H9 (cell line): ENCODE measurements at regions not wholly inside any gene's neighbourhood (a gene's known extent, or its start where the extent isn't known, plus 50 kb on each side); places are given as distances from the start of the nearest gene placed in this dataset.

ENCODE experiments used
- DNase-seq: peaks from one replicate; pipeline ENCODE4 v3.0.0-alpha.2; 2017
- H2AFZ ChIP-seq: one replicate; pipeline ENCODE4 v1.6.1; 2013; ENCODE audit warnings: mild to moderate bottlenecking, low read length, control low read depth, moderate library complexity
- H2AK5ac ChIP-seq: 2 replicates; pipeline ENCODE4 v1.6.1; 2013; ENCODE audit warnings: low read length, control low read depth, mixed read lengths; ENCODE audit not compliant: insufficient read length
- H2BK120ac ChIP-seq: one replicate; pipeline ENCODE4 v1.6.1; 2013; ENCODE audit warnings: low read depth, mild to moderate bottlenecking, low read length, control low read depth, inconsistent platforms; ENCODE audit not compliant: poor library complexity, severe bottlenecking
- H2BK12ac ChIP-seq: 2 replicates; pipeline ENCODE4 v1.6.1; 2013; ENCODE audit warnings: low read length, control low read depth, mixed read lengths, low read depth; ENCODE audit not compliant: insufficient read length
- H2BK15ac ChIP-seq: 2 replicates; pipeline ENCODE4 v1.6.1; 2013; ENCODE audit warnings: low read depth, low read length, control low read depth
- H2BK20ac ChIP-seq: one replicate; pipeline ENCODE4 v1.6.1; 2013; ENCODE audit warnings: low read depth, mild to moderate bottlenecking, low read length, control low read depth, inconsistent platforms; ENCODE audit not compliant: poor library complexity, severe bottlenecking
- H2BK5ac ChIP-seq: 2 replicates; pipeline ENCODE4 v1.6.1; 2013; ENCODE audit warnings: low read length, control low read depth, mixed read lengths; ENCODE audit not compliant: insufficient read length
- H3K14ac ChIP-seq: 2 replicates; pipeline ENCODE4 v1.6.1; 2013; ENCODE audit warnings: low read length, control low read depth; ENCODE audit not compliant: insufficient read depth
- H3K18ac ChIP-seq: 2 replicates; pipeline ENCODE4 v1.6.1; 2013; ENCODE audit warnings: low read depth, mild to moderate bottlenecking, mixed read lengths, low read length, control low read depth; ENCODE audit not compliant: insufficient read length
- H3K23ac ChIP-seq: 2 replicates; pipeline ENCODE4 v1.6.1; 2013; ENCODE audit warnings: low read length, control low read depth, mixed read lengths, low read depth; ENCODE audit not compliant: insufficient read length
- H3K23me2 ChIP-seq: 2 replicates; pipeline ENCODE4 v1.6.1; 2013; ENCODE audit warnings: low read depth, mild to moderate bottlenecking, mixed read lengths, low read length, control low read depth; ENCODE audit not compliant: insufficient read length, poor library complexity, severe bottlenecking
- H3K27ac ChIP-seq: 2 replicates; pipeline ENCODE4 v1.5.1; 2013; ENCODE audit warnings: low read length, control low read depth, mixed read lengths, low read depth; ENCODE audit not compliant: insufficient read length
- H3K27me3 ChIP-seq: 2 replicates; pipeline ENCODE4 v1.6.1; 2013; ENCODE audit warnings: low read length, control low read depth, inconsistent platforms; ENCODE audit not compliant: insufficient read depth
- H3K4ac ChIP-seq: 2 replicates; pipeline ENCODE4 v1.6.1; 2013; ENCODE audit warnings: low read depth, mild to moderate bottlenecking, control low read depth, inconsistent platforms, low read length, moderate library complexity
- H3K4me1 ChIP-seq: 2 replicates; pipeline ENCODE4 v1.6.1; 2013; ENCODE audit warnings: low read length, control low read depth, inconsistent platforms; ENCODE audit not compliant: insufficient read depth
- H3K4me2 ChIP-seq: 2 replicates; pipeline ENCODE4 v1.6.1; 2013; ENCODE audit warnings: low read length, control low read depth, mixed read lengths; ENCODE audit not compliant: insufficient read length, insufficient read depth
- H3K56ac ChIP-seq: 2 replicates; pipeline ENCODE4 v1.6.1; 2013; ENCODE audit warnings: low read depth, mild to moderate bottlenecking, mixed read lengths, low read length, control low read depth; ENCODE audit not compliant: insufficient read length
- H3K79me1 ChIP-seq: 2 replicates; pipeline ENCODE4 v1.6.1; 2013; ENCODE audit warnings: low read depth, mild to moderate bottlenecking, moderate library complexity, low read length, control low read depth, inconsistent platforms; ENCODE audit not compliant: insufficient read depth, poor library complexity, severe bottlenecking
- H3K79me2 ChIP-seq: 2 replicates; pipeline ENCODE4 v1.6.1; 2013; ENCODE audit warnings: low read length, control low read depth, inconsistent platforms; ENCODE audit not compliant: insufficient read depth
- H3K9ac ChIP-seq: 2 replicates; pipeline ENCODE4 v1.6.1; 2013; ENCODE audit warnings: low read length, control low read depth, mixed read lengths; ENCODE audit not compliant: insufficient read length; ENCODE audit errors: extremely low read depth
- H3K9me3 ChIP-seq: one replicate; pipeline ENCODE4 v1.6.1; 2013; ENCODE audit warnings: low read depth, low read length, inconsistent platforms; ENCODE audit not compliant: control insufficient read depth
- H3T11ph ChIP-seq: one replicate; pipeline ENCODE4 v1.6.1; 2013; ENCODE audit warnings: mild to moderate bottlenecking, low read length, control low read depth, inconsistent platforms
- H4K20me1 ChIP-seq: one replicate; pipeline ENCODE4 v1.6.1; 2013; ENCODE audit not compliant: control insufficient read depth, insufficient read length, insufficient read depth
- H4K5ac ChIP-seq: 2 replicates; pipeline ENCODE4 v1.6.1; 2013; ENCODE audit warnings: low read depth, mild to moderate bottlenecking, mixed read lengths, low read length, control low read depth; ENCODE audit not compliant: insufficient read length
- H4K8ac ChIP-seq: replicated peaks from 2 replicates; pipeline ENCODE4 v1.6.1; 2013; ENCODE audit warnings: low read length, control low read depth, mixed read lengths, low read depth; ENCODE audit not compliant: insufficient read length
- H4K91ac ChIP-seq: 2 replicates; pipeline ENCODE4 v1.6.1; 2013; ENCODE audit warnings: low read depth, mild to moderate bottlenecking, moderate library complexity, mixed read lengths, low read length, control low read depth; ENCODE audit not compliant: insufficient read length
- H3K27ac Mint-ChIP-seq, 3 experiments: 2 replicates in 2 of 3; 3 replicates in 1 of 3; pipeline ENCODE4 v1.8.0; 2020 to 2021; ENCODE audit warnings: mixed read lengths in 3 of 3, mild to moderate bottlenecking in 1 of 3, moderate library complexity in 1 of 3
- H3K27me3 Mint-ChIP-seq: 2 replicates; pipeline ENCODE4 v1.8.0; 2021; ENCODE audit warnings: low read depth, mild to moderate bottlenecking, moderate library complexity, mixed read lengths
- H3K36me3 Mint-ChIP-seq, 3 experiments: 2 replicates in 2 of 3; 3 replicates in 1 of 3; pipeline ENCODE4 v1.8.0; 2020 to 2021; ENCODE audit warnings: low read depth in 3 of 3, mixed read lengths in 3 of 3; ENCODE audit not compliant: insufficient read depth in 1 of 3
- H3K4me1 Mint-ChIP-seq, 2 experiments: 2 replicates each; pipeline ENCODE4 v1.8.0; 2020; ENCODE audit warnings: mixed read lengths in 2 of 2
- H3K4me3 Mint-ChIP-seq, 2 experiments: 2 replicates in 1 of 2; 3 replicates in 1 of 2; pipeline ENCODE4 v1.8.0; 2020 to 2021; ENCODE audit warnings: mild to moderate bottlenecking in 2 of 2, mixed read lengths in 2 of 2, moderate library complexity in 1 of 2
- H3K9me3 Mint-ChIP-seq, 2 experiments: 2 replicates in 1 of 2; 3 replicates in 1 of 2; pipeline ENCODE4 v1.8.0; 2020; ENCODE audit warnings: mild to moderate bottlenecking in 2 of 2, mixed read lengths in 2 of 2, moderate library complexity in 1 of 2
- CTCF ChIP-seq: fragments of 200-600 bp; sonication (generic); conservative IDR thresholded peaks from 3 replicates; pipeline ENCODE4 v1.8.0; 2021; ENCODE audit warnings: antibody characterized with exemption, mild to moderate bottlenecking
- WGBS: extraction: QIAGEN DNeasy Blood & Tissue Kit; methylation state at CpG from one replicate; pipeline ENCODE4 v1.1.7; 2013; ENCODE audit warnings: missing lambda C conversion rate, low lambda C conversion rate, mixed read lengths; ENCODE audit not compliant: insufficient read length; ENCODE audit errors: extremely low coverage; 5-methylcytosine and 5-hydroxymethylcytosine counted together

GRCh38 chr7:139159900-139160675 lies 50.6 kb upstream of the ZC3HAV1 start:
- DNase-seq, result no peak
- H3K36me3 Mint-ChIP-seq, result 0 out of 7 replicates have a peak, but pooled peaks cover 0 to 2% (median 0%) of the 10 kb centered on the region in 3 experiments
- H3K4me3 Mint-ChIP-seq, result no peak overlapping the region
- no peak overlapping the region for H2BK120ac ChIP-seq
- H3K4ac ChIP-seq, result no peak overlapping the region
- no CpG with 5 or more reads among the region's 10 CpGs for WGBS
- no peaks in the 10 kb centered on the region for H3K4me1 ChIP-seq
- no peaks in the 10 kb centered on the region for H3K9me3 Mint-ChIP-seq
- H4K8ac ChIP-seq, result no peak overlapping the region
- no peaks in the 10 kb centered on the region for H4K20me1 ChIP-seq
- no peaks in the 10 kb centered on the region for H3K23me2 ChIP-seq
- H4K5ac ChIP-seq, result no peak overlapping the region
- H3T11ph ChIP-seq, result no peak overlapping the region
- H2BK5ac ChIP-seq, result no peak overlapping the region
- no peak overlapping the region for H3K4me2 ChIP-seq
- H3K18ac ChIP-seq, result no peak overlapping the region
- H2BK12ac ChIP-seq, result no peak overlapping the region
- no peak overlapping the region for H3K56ac ChIP-seq
- H3K14ac ChIP-seq, result no peak overlapping the region
- H3K9ac ChIP-seq, result no peak overlapping the region
- no peaks in the 10 kb centered on the region for H3K79me2 ChIP-seq
- no peak overlapping the region for H2BK15ac ChIP-seq
- no peaks in the 10 kb centered on the region for H3K79me1 ChIP-seq
- no peak overlapping the region for H2AFZ ChIP-seq
- H3K9me3 ChIP-seq, result no peaks in the 10 kb centered on the region
- H3K27ac Mint-ChIP-seq, result no peak overlapping the region
- no peaks in the 10 kb centered on the region for H3K27me3 Mint-ChIP-seq
- no peak overlapping the region for H4K91ac ChIP-seq
- no peak for TF ChIP-seq CTCF
- H3K27ac ChIP-seq, result no peak overlapping the region
- H2BK20ac ChIP-seq, result no peak overlapping the region
- H2AK5ac ChIP-seq, result no peak overlapping the region
- H3K27me3 ChIP-seq, result no peaks in the 10 kb centered on the region
- H3K4me1 Mint-ChIP-seq, result no peaks in the 10 kb centered on the region
- H3K23ac ChIP-seq, result no peak overlapping the region
